Fibroblast of mammary gland (primary cell): ENCODE measurements at regions not wholly inside any gene's neighbourhood (a gene's known extent, or its start where the extent isn't known, plus 50 kb on each side); places are given as distances from the start of the nearest gene placed in this dataset.
"Not testable (repeated sequence)": the region's sequence is repeated elsewhere in the genome, so short reads cannot be mapped to it uniquely, and the experiment has no call there.

ENCODE experiments used
- DNase-seq: peaks from one replicate; pipeline ENCODE4 v3.0.0-alpha.2; 2010; ENCODE audit warnings: low read depth
- H3K4me3 ChIP-seq: 2 replicates; pipeline ENCODE4 v1.5.1; 2011; ENCODE audit warnings: low read depth, mild to moderate bottlenecking, low read length, moderate library complexity; ENCODE audit not compliant: control insufficient read depth
- TF ChIP-seq, protein P1 (sequence below): conservative IDR thresholded peaks from 2 replicates; pipeline ENCODE4 v1.5.1; 2011; ENCODE audit warnings: low read depth, low read length, inconsistent platforms; ENCODE audit not compliant: control insufficient read depth, insufficient read depth

DNA sequence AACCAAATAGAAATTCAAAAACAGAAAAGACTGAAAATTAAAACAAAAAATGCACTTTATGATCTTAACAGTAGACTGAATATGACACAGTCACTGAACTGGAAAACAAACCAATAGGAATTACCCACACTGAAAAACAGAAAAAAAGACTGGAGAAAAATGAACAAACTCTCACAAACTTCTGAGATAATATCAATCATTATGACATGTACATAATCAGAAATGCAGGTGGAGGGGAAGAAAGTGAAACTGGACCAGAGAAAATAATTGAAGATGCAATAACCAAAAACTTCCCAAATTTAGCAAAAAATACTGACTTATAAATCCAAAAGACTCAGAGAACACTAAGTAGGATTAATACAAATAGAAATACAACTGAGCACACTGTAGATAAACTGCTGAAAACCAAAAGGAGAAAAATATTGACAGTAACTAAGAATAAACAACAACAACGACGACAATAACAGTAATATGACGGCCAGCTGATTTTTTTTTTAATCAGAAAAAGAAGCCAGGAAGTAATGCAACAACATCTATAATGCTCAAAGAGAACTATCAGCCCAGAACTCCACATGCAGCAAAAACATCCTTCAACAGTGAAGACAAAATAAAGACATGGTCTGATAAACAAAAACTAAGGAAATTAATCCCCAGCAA lies 108.1 kb downstream of the ZFAND4 start:
- TF ChIP-seq, protein P1, sequence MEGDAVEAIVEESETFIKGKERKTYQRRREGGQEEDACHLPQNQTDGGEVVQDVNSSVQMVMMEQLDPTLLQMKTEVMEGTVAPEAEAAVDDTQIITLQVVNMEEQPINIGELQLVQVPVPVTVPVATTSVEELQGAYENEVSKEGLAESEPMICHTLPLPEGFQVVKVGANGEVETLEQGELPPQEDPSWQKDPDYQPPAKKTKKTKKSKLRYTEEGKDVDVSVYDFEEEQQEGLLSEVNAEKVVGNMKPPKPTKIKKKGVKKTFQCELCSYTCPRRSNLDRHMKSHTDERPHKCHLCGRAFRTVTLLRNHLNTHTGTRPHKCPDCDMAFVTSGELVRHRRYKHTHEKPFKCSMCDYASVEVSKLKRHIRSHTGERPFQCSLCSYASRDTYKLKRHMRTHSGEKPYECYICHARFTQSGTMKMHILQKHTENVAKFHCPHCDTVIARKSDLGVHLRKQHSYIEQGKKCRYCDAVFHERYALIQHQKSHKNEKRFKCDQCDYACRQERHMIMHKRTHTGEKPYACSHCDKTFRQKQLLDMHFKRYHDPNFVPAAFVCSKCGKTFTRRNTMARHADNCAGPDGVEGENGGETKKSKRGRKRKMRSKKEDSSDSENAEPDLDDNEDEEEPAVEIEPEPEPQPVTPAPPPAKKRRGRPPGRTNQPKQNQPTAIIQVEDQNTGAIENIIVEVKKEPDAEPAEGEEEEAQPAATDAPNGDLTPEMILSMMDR = no peak

DNA sequence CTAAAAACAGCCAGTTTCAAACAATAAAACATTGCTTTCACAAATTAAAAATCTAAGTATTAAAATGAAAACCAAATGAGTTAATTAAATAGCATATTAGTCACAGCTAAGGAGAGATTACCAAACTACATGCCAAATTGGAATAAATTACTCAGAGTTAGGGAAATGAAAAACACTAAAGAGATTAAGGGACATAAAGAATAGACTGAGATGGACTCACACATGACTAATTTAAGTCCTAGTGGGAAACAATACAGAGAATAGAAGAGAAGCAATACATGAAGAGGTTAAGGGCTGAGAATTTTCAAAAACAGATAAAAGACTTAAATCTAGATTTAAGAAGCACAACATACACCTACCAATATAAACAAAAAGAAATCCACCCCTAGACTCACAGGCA lies 110.6 kb downstream of the ZFAND4 start:
- TF ChIP-seq, protein P1 = no peak
- no peak overlapping the region for H3K4me3 ChIP-seq
- DNase-seq = no peak

More for the DNA sequence above, 108.1 kb downstream of the ZFAND4 start:
- H3K4me3 ChIP-seq = no peak overlapping the region
- DNase-seq = no peak

DNA sequence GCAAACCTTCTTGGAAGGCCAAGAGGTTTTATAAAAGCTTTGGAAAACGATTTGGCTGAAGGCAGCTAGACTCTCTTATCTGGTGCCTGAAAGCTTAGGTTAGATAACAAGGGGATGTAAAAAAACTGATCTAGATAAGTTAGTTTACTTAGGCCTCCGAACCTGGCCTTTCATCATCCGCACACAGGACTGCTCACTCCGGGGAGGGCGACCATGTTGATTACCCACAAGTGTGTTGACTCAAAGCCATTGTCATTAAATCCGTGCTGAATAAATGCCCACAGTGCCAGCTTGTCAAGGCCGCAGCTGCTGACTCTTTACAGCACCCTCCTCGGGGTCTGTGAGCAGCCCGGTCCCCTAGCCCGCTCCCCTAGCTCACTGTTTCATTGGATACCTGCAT lies 112.3 kb downstream of the ZFAND4 start:
- TF ChIP-seq, protein P1 = no peak
- no peak for DNase-seq
- H3K4me3 ChIP-seq = no peak overlapping the region

DNA sequence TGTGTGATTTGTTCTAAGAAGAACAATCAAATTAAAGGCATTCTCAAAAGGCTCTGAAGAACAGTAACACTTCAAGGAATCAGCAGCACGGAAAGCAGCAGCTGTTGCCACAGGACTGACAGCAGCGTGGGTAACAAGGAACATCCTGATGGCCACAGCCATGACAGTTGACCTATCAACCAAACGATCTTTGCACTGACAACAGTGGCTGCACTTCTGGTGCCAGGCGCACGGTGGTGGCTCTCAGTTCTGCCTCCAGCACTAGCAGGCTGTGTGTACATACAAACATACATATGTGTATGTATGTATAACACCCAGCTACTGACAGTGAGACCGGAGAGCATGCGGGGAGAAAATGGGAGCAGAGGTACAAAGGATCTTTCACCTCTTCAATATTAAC lies 114.1 kb downstream of the ZFAND4 start:
- no peak overlapping the region for H3K4me3 ChIP-seq
- TF ChIP-seq, protein P1 = no peak
- no peak for DNase-seq

DNA sequence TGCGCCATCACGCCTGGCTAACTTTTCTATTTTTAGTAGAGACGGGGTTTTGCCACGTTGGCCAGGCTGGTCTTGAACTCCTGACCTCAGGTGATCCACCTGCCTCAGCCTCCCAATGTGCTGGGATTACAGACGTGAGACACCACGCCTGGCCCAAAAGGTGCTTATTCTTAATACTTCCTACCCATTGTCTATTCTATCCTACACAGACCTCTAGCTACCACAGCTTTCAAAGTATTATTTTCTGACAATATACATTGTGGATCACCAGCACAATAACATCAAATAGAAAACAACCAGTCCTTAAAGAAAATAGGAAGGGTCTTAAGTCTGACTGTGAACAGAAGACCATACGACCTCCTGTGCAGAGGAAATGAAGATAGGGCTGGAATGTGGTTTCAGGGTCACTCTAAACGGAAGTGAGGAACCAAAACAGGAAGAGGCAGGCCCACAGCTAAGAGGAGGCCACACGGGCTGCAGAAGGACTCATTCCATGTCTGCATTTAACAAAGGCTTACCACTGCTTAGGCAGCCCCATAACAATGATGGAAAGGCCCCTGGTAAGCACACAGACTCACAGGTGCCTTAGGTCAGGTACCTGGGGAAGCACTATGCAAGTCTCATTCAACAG lies 115.2 kb downstream of the ZFAND4 start:
- TF ChIP-seq, protein P1 = no peak
- no peak overlapping the region for H3K4me3 ChIP-seq
- DNase-seq = no peak

DNA sequence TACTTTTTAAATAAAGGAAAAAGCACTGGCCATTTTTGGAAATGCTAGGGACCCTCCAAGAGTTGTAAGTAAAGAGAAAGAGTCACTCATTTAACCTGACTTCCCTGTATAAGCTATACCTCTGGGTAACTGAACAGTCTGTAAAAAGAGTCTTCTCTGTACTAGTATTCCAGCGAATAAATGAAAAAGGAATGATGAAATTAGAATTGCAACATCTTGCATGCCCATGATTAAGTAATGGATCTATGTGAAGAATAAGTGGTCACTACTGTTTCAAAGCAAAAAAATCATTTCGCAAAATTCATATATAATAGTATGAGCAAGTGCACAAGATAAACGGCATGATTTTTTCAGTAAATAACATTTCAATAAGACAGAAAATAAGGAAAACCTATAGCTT lies 116.8 kb downstream of the ZFAND4 start:
- peak; percentile 22 for DNase-seq
- TF ChIP-seq, protein P1 = no peak
- no peak overlapping the region for H3K4me3 ChIP-seq

DNA sequence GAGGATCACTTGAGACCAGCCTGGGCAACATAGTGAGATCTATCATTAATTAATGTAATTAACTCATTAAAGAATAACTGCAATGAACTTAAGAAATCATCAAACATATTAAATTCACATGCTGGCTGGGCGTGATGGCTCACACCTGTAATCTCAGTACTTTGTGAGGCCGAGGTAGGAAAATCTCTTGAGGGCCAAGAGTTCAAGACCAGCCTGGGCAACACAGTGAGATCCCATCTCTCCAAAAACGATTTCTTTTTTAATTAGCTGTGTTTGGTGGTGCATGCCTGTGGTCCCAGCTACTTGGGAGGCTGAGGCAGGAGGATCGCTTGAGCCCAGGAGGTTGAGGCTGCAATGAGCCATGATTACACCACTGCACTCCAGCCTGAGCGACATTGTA lies 117.2 kb downstream of the ZFAND4 start:
- not testable (repeated sequence) for DNase-seq, H3K4me3 ChIP-seq
